ENCODE measurements at regions not wholly inside any gene's neighbourhood (a gene's known extent, or its start where the extent isn't known, plus 50 kb on each side); places are given as distances from the start of the nearest gene placed in this dataset.

- no peak for TF ChIP-seq CTCF (IDR thresholded peaks at IDR 0.05)
- TF ChIP-seq POLR2A (IDR thresholded peaks at IDR 0.05), result no peak
These were observed 466.5 kb upstream of the ATXN7L3B start for GRCh38 chr12:74071182-74071581.

Data from testis (tissue), 2 donors.